Type B pancreatic cell (in vitro differentiated cells): ENCODE measurements at regions not wholly inside any gene's neighbourhood (a gene's known extent, or its start where the extent isn't known, plus 50 kb on each side); places are given as distances from the start of the nearest gene placed in this dataset.
"Not testable (repeated sequence)": the region's sequence is repeated elsewhere in the genome, so short reads cannot be mapped to it uniquely, and the experiment has no call there.

Experiments
- DNase-seq: peaks from one replicate; pipeline ENCODE4 v3.0.0; 2021; ENCODE audit warnings: mixed read lengths; ENCODE audit not compliant: unreplicated experiment; ENCODE audit errors: extremely low spot score
- H3K27ac Mint-ChIP-seq: 2 replicates; pipeline ENCODE4 v1.8.0; 2021; ENCODE audit warnings: mild to moderate bottlenecking, mixed read lengths
- H3K27me3 Mint-ChIP-seq: 2 replicates; pipeline ENCODE4 v1.8.0; 2021; ENCODE audit warnings: mixed read lengths
- H3K36me3 Mint-ChIP-seq: 2 replicates; pipeline ENCODE4 v1.8.0; 2021; ENCODE audit warnings: mixed read lengths
- H3K4me1 Mint-ChIP-seq: one replicate; pipeline ENCODE4 v1.8.0; 2021; ENCODE audit warnings: mixed read lengths; ENCODE audit not compliant: unreplicated experiment
- H3K4me3 Mint-ChIP-seq: 2 replicates; pipeline ENCODE4 v1.8.0; 2021; ENCODE audit warnings: mild to moderate bottlenecking, mixed read lengths
- H3K9me3 Mint-ChIP-seq: 2 replicates; pipeline ENCODE4 v1.8.0; 2021; ENCODE audit warnings: mixed read lengths
- CTCF ChIP-seq: fragments of 200-600 bp; sonication (generic); conservative IDR thresholded peaks from 2 replicates; pipeline ENCODE4 v1.5.0; 2021; ENCODE audit warnings: antibody characterized with exemption, mild to moderate bottlenecking

GRCh38 chr1:101128211-101128727 lies 102.7 kb upstream of the DPH5 start:
- no peak for DNase-seq
- Mint-ChIP-seq H3K27me3 (no peaks in the 10 kb centered on the region), H3K27ac (no peak overlapping the region), H3K36me3 (no peaks in the 10 kb centered on the region), H3K4me3 (no peak overlapping the region), H3K4me1 (peaks cover 16% of the 10 kb centered on the region), H3K9me3 (peaks cover 8% of the 10 kb centered on the region)
- no peak for TF ChIP-seq CTCF

GRCh38 chr1:101124405-101124804 lies 98.8 kb upstream of the DPH5 start:
- Mint-ChIP-seq H3K27me3 (no peaks in the 10 kb centered on the region), H3K36me3 (no peaks in the 10 kb centered on the region), H3K4me1 (peaks cover 7% of the 10 kb centered on the region), H3K27ac (peak overlapping the region; percentile 37), H3K4me3 (no peak overlapping the region), H3K9me3 (peaks cover 8% of the 10 kb centered on the region)
- DNase-seq: no peak
- TF ChIP-seq CTCF: no peak

GRCh38 chr1:101123904-101124303 lies 98.3 kb upstream of the DPH5 start:
- not testable (repeated sequence) for H3K4me3 Mint-ChIP-seq, H3K36me3 Mint-ChIP-seq, DNase-seq, H3K27me3 Mint-ChIP-seq, H3K4me1 Mint-ChIP-seq, H3K9me3 Mint-ChIP-seq, H3K27ac Mint-ChIP-seq

- Mint-ChIP-seq H3K36me3 (no peaks in the 10 kb centered on the region), H3K27me3 (no peaks in the 10 kb centered on the region), H3K27ac (no peak overlapping the region), H3K4me1 (no peaks in the 10 kb centered on the region), H3K4me3 (no peak overlapping the region), H3K9me3 (peaks cover 8% of the 10 kb centered on the region)
- DNase-seq: no peak
- no peak for TF ChIP-seq CTCF
Observed at GRCh38 chr1:101122452-101123166, 97.0 kb upstream of the DPH5 start.

GRCh38 chr1:101121975-101122374 lies 96.4 kb upstream of the DPH5 start:
- no peaks in the 10 kb centered on the region for H3K4me1 Mint-ChIP-seq
- no peaks in the 10 kb centered on the region for H3K36me3 Mint-ChIP-seq
- H3K9me3 Mint-ChIP-seq: peaks cover 8% of the 10 kb centered on the region
- no peak overlapping the region for H3K4me3 Mint-ChIP-seq
- no peak overlapping the region for H3K27ac Mint-ChIP-seq
- no peak for DNase-seq
- no peak for TF ChIP-seq CTCF
- no peaks in the 10 kb centered on the region for H3K27me3 Mint-ChIP-seq

GRCh38 chr1:101121504-101121903 lies 95.9 kb upstream of the DPH5 start:
- no peaks in the 10 kb centered on the region for H3K4me1 Mint-ChIP-seq
- no peak overlapping the region for H3K27ac Mint-ChIP-seq
- no peaks in the 10 kb centered on the region for H3K36me3 Mint-ChIP-seq
- H3K4me3 Mint-ChIP-seq: no peak overlapping the region
- no peak for TF ChIP-seq CTCF
- peaks cover 8% of the 10 kb centered on the region for H3K9me3 Mint-ChIP-seq
- no peaks in the 10 kb centered on the region for H3K27me3 Mint-ChIP-seq
- no peak for DNase-seq
